Neutrophil (primary cell): ENCODE measurements at regions not wholly inside any gene's neighbourhood (a gene's known extent, or its start where the extent isn't known, plus 50 kb on each side); places are given as distances from the start of the nearest gene placed in this dataset.

ENCODE experiments used
- H3K27ac ChIP-seq: fragments of 200-600 bp; sonication (generic); 2 replicates; pipeline ENCODE4 v1.5.1; 2016; ENCODE audit warnings: mild to moderate bottlenecking, moderate library complexity
- H3K27me3 ChIP-seq: fragments of 200-600 bp; sonication (generic); 2 replicates; pipeline ENCODE4 v1.6.0; 2016; ENCODE audit warnings: mild to moderate bottlenecking
- H3K36me3 ChIP-seq: fragments of 200-600 bp; sonication (generic); 2 replicates; pipeline ENCODE4 v1.5.1; 2017
- H3K4me1 ChIP-seq, 2 experiments: fragments of 200-600 bp in 1 of 2; sonication (generic) in 1 of 2; 1 replicate in 1 of 2; 2 replicates in 1 of 2; pipeline versions ENCODE4 v1.5.1 to v1.6.1; 2013 to 2016; ENCODE audit warnings: low read depth in 1 of 2, low read length in 1 of 2, mild to moderate bottlenecking in 1 of 2, moderate library complexity in 1 of 2; ENCODE audit not compliant: control insufficient read depth in 1 of 2, insufficient read depth in 1 of 2
- H3K4me3 ChIP-seq, 2 experiments: fragments of 200-600 bp in 1 of 2; sonication (generic) in 1 of 2; 1 replicate in 1 of 2; 2 replicates in 1 of 2; pipeline ENCODE4 v1.5.1; 2013 to 2016; ENCODE audit warnings: low read depth in 1 of 2, low read length in 1 of 2, mild to moderate bottlenecking in 1 of 2, moderate library complexity in 1 of 2
- H3K9me3 ChIP-seq: fragments of 200-600 bp; sonication (generic); 2 replicates; pipeline ENCODE4 v1.5.1; 2016
- CTCF ChIP-seq: fragments of 200-600 bp; sonication (generic); IDR thresholded peaks from 2 replicates; pipeline ENCODE4 v1.5.1; 2016; ENCODE audit warnings: antibody characterized with exemption

- H3K4me1 ChIP-seq = no peaks in the 10 kb centered on the region
- H3K36me3 ChIP-seq = no peaks in the 10 kb centered on the region
- H3K27me3 ChIP-seq = no peaks in the 10 kb centered on the region
- H3K9me3 ChIP-seq = no peaks in the 10 kb centered on the region
- no peak overlapping the region for H3K4me3 ChIP-seq
- no peak for TF ChIP-seq CTCF
- H3K27ac ChIP-seq = no peak overlapping the region
Measured at GRCh38 chr4:23360718-23361117, 529.1 kb downstream of the PPARGC1A start.

GRCh38 chr4:23355258-23355657 is 534.6 kb downstream of the PPARGC1A start:
- Histone ChIP-seq H3K27me3 (no peaks in the 10 kb centered on the region), H3K36me3 (no peaks in the 10 kb centered on the region)

GRCh38 chr4:23353200-23353599 is 536.6 kb downstream of the PPARGC1A start:
- Histone ChIP-seq H3K9me3 (no peaks in the 10 kb centered on the region), H3K4me3 (no peak overlapping the region), H3K27me3 (no peaks in the 10 kb centered on the region), H3K36me3 (no peaks in the 10 kb centered on the region), H3K4me1 (peaks cover 0 to 3% of the 10 kb centered on the region in 2 experiments), H3K27ac (no peak overlapping the region)
- TF ChIP-seq CTCF = no peak

More at GRCh38 chr4:23355258-23355657, 534.6 kb downstream of the PPARGC1A start:
- Histone ChIP-seq H3K27ac (no peak overlapping the region), H3K9me3 (no peaks in the 10 kb centered on the region), H3K4me1 (peaks cover 0 to 3% of the 10 kb centered on the region in 2 experiments), H3K4me3 (no peak overlapping the region)
- no peak for TF ChIP-seq CTCF

- TF ChIP-seq CTCF = no peak
- H3K4me3 ChIP-seq = no peak overlapping the region
- H3K9me3 ChIP-seq = no peaks in the 10 kb centered on the region
- no peaks in the 10 kb centered on the region for H3K36me3 ChIP-seq
- no peak overlapping the region for H3K27ac ChIP-seq
- H3K4me1 ChIP-seq = peaks cover 0 to 3% of the 10 kb centered on the region in 2 experiments
- H3K27me3 ChIP-seq = no peaks in the 10 kb centered on the region
Measured at GRCh38 chr4:23348789-23349498, 540.9 kb downstream of the PPARGC1A start.

- no peak for TF ChIP-seq CTCF
- Histone ChIP-seq H3K27me3 (no peaks in the 10 kb centered on the region), H3K9me3 (no peaks in the 10 kb centered on the region), H3K4me3 (no peak overlapping the region), H3K27ac (no peak overlapping the region), H3K4me1 (peaks cover 0 to 9% of the 10 kb centered on the region in 2 experiments), H3K36me3 (no peaks in the 10 kb centered on the region)
Measured at GRCh38 chr4:23337292-23337691, 552.6 kb downstream of the PPARGC1A start.
